Body of pancreas (tissue), 4 donors: ENCODE measurements at regions not wholly inside any gene's neighbourhood (a gene's known extent, or its start where the extent isn't known, plus 50 kb on each side); places are given as distances from the start of the nearest gene placed in this dataset.
"Not testable (repeated sequence)": the region's sequence is repeated elsewhere in the genome, so short reads cannot be mapped to it uniquely, and the experiment has no call there.

Experiments used
- ATAC-seq: fragments of 150-250 bp; one replicate; pipeline ENCODE4 v1.9.1; 2016
- DNase-seq, 4 donors: peaks; one replicate each; pipeline ENCODE4 v3.0.0-alpha.2; 2019
- H3K27ac ChIP-seq, 4 donors: fragments of 200-600 bp; sonication (generic); 1 replicate in 3 of 4; 2 replicates in 1 of 4; pipeline versions ENCODE4 v1.5.1 to v1.6.1; 2016 to 2019; ENCODE audit warnings: mild to moderate bottlenecking in 1 of 4, mixed read lengths in 1 of 4, moderate library complexity in 1 of 4
- H3K27me3 ChIP-seq, 2 donors: fragments of 200-600 bp; sonication (generic); one replicate each; pipeline ENCODE4 v1.6.0; 2016; ENCODE audit warnings: mild to moderate bottlenecking in 1 of 2
- H3K36me3 ChIP-seq, 2 donors: fragments of 200-600 bp; sonication (generic); replicated peaks in 1 of 2; 2 replicates each; pipeline ENCODE4 v1.5.1; 2016; ENCODE audit warnings: low read depth in 2 of 2; ENCODE audit not compliant: insufficient read depth in 1 of 2
- H3K4me1 ChIP-seq: fragments of 200-600 bp; sonication (generic); one replicate; pipeline ENCODE4 v1.6.0; 2016
- H3K4me3 ChIP-seq, 2 donors: fragments of 200-600 bp; sonication (generic); 1 replicate in 1 of 2; 2 replicates in 1 of 2; pipeline ENCODE4 v1.5.1; 2016 to 2019
- H3K9me3 ChIP-seq, 3 donors: fragments of 200-600 bp; sonication (generic); 1 replicate in 2 of 3; 2 replicates in 1 of 3; pipeline ENCODE4 v1.5.1; 2016
- POLR2A ChIP-seq, 3 donors: fragments of 450-650 bp; IDR thresholded peaks; one replicate each; pipeline ENCODE4 v1.6.1; 2016; ENCODE audit warnings: antibody characterized with exemption in 3 of 3, mild to moderate bottlenecking in 2 of 3
- WGBS, 2 donors: methylation state at CpG; one replicate each; pipeline ENCODE4 v1.1.5; 2017; 5-methylcytosine and 5-hydroxymethylcytosine counted together
- intact Hi-C: fragments of 100-400 bp; cut with DNase I; formaldehyde crosslinking; loops from one replicate; pipeline ENCODE4 v1.15.1; 2023
- TF ChIP-seq, protein P1 (sequence below), 7 experiments: fragments of 450-650 bp in 4 of 7; fragments of 200-600 bp in 3 of 7; sonication (generic) in 3 of 7; IDR thresholded peaks; one replicate each; pipeline ENCODE4 v1.5.1; 2016 to 2019; ENCODE audit warnings: antibody characterized with exemption in 7 of 7

GRCh38 chr6:80988286-80988685, 764.2 kb downstream of the TENT5A start:
- Histone ChIP-seq H3K27ac (no peak overlapping the region), H3K36me3 (no peaks in the 10 kb centered on the region), H3K4me1 (no peaks in the 10 kb centered on the region), H3K27me3 (no peaks in the 10 kb centered on the region), H3K4me3 (no peak overlapping the region), H3K9me3 (no peaks in the 10 kb centered on the region)
- WGBS, 2 donors = 36 to 42% methylated on average over 3 of the region's 3 CpGs
- no peak for DNase-seq
- no peak for ATAC-seq
- no peak for TF ChIP-seq POLR2A (IDR thresholded peaks at IDR 0.05)
- TF ChIP-seq, protein P1, sequence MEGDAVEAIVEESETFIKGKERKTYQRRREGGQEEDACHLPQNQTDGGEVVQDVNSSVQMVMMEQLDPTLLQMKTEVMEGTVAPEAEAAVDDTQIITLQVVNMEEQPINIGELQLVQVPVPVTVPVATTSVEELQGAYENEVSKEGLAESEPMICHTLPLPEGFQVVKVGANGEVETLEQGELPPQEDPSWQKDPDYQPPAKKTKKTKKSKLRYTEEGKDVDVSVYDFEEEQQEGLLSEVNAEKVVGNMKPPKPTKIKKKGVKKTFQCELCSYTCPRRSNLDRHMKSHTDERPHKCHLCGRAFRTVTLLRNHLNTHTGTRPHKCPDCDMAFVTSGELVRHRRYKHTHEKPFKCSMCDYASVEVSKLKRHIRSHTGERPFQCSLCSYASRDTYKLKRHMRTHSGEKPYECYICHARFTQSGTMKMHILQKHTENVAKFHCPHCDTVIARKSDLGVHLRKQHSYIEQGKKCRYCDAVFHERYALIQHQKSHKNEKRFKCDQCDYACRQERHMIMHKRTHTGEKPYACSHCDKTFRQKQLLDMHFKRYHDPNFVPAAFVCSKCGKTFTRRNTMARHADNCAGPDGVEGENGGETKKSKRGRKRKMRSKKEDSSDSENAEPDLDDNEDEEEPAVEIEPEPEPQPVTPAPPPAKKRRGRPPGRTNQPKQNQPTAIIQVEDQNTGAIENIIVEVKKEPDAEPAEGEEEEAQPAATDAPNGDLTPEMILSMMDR (IDR thresholded peaks at IDR 0.05) = no peak
- intact Hi-C loops = no loop called here

DNA sequence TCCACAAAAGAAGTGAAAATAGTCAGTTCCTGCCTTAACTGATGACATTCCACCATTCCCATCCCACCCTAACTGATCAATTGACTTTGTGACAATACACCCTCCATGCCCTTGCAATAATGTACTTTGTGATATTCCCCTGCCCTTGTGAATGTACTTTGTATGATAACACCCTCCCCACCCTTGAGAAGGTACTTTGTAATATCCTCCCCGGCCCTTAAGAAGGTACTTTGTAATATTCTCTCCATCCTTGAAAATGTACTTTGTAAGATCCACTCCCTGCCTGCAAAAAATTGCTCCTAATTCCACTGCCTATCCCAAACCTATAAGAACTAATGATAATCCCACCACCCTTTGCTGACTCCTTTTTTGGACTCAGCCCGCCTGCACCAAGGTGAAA, 771.3 kb downstream of the TENT5A start:
- H3K27ac ChIP-seq, DNase-seq, H3K4me3 ChIP-seq, H3K9me3 ChIP-seq, intact Hi-C loops, ATAC-seq, H3K36me3 ChIP-seq, H3K27me3 ChIP-seq, H3K4me1 ChIP-seq: not testable (repeated sequence)
- WGBS, 2 donors = 56 to 70% methylated on average over 2 of the region's 2 CpGs

GRCh38 chr6:80976336-80976735, 776.1 kb downstream of the TENT5A start:
- intact Hi-C loops = no loop called here

DNA sequence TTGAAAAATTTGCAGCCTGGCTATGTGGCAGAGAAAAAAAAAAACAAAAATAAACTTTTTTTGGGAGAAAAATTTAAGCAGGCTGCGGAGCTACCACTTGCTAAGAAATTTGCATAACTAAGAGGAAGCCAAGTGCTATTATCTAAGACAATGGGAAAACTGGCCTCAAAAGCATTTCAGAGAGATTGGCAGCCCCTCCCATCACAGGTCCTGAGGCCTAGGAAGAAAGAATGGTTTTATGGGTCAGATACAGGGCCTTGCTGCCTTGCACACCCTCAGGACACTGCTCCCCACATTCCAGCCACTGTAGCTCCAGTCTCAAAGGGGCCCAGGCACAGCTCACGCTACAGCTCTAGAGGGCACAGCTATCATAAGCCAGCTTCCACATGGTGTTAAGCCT, 777.9 kb downstream of the TENT5A start:
- Histone ChIP-seq H3K27me3 (no peaks in the 10 kb centered on the region), H3K36me3 (no peaks in the 10 kb centered on the region), H3K4me3 (no peak overlapping the region), H3K4me1 (no peaks in the 10 kb centered on the region), H3K9me3 (no peaks in the 10 kb centered on the region), H3K27ac (no peak overlapping the region)
- no peak for DNase-seq
- 68 to 85% methylated on average over 2 of the region's 2 CpGs for WGBS, 2 donors
- intact Hi-C loops = no loop called here
- TF ChIP-seq POLR2A (IDR thresholded peaks at IDR 0.05) = no peak
- TF ChIP-seq, protein P1 (IDR thresholded peaks at IDR 0.05) = no peak
- ATAC-seq = no peak

More at GRCh38 chr6:80976336-80976735, 776.1 kb downstream of the TENT5A start:
- Histone ChIP-seq H3K4me1 (no peaks in the 10 kb centered on the region), H3K4me3 (no peak overlapping the region), H3K27ac (no peak overlapping the region), H3K9me3 (no peaks in the 10 kb centered on the region), H3K36me3 (no peaks in the 10 kb centered on the region), H3K27me3 (no peaks in the 10 kb centered on the region)
- WGBS, 2 donors = 52 to 61% methylated on average over 3 of the region's 3 CpGs
- no peak for ATAC-seq
- TF ChIP-seq, protein P1 (IDR thresholded peaks at IDR 0.05) = no peak
- TF ChIP-seq POLR2A (IDR thresholded peaks at IDR 0.05) = no peak
- no peak for DNase-seq

DNA sequence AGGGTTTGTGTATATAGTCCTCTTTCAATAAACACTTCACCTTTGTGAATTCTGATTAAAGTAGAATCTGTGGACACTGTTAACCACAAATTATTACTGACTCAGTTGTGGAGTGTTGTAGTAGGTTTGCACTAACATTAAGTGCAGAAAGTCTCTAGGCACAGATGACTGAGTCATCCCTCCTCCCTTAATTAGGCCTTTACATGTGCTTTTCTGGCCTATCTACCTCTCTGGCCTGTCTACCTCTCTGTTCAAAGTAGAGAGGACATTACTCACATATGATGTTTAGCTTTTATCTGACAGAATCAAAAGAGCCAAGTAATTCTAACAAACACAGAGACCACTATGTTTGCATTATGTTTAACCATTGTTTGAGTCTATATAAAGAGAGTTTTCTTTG, 783.0 kb downstream of the TENT5A start:
- H3K9me3 ChIP-seq = no peaks in the 10 kb centered on the region
- no peaks in the 10 kb centered on the region for H3K4me1 ChIP-seq
- no peaks in the 10 kb centered on the region for H3K36me3 ChIP-seq
- DNase-seq (no peak), ATAC-seq (no peak)
- no peak overlapping the region for H3K27ac ChIP-seq
- no peaks in the 10 kb centered on the region for H3K27me3 ChIP-seq
- TF ChIP-seq POLR2A (IDR thresholded peaks at IDR 0.05) = no peak
- TF ChIP-seq, protein P1 (IDR thresholded peaks at IDR 0.05) = no peak
- no peak overlapping the region for H3K4me3 ChIP-seq
- intact Hi-C loops = no loop called here
